Fibroblast of lung (primary cell): ENCODE measurements at regions not wholly inside any gene's neighbourhood (a gene's known extent, or its start where the extent isn't known, plus 50 kb on each side); places are given as distances from the start of the nearest gene placed in this dataset.

ENCODE experiments used
- CTCF ChIP-seq, 2 donors: IDR thresholded peaks in 1 of 2; conservative IDR thresholded peaks in 1 of 2; 1 replicate in 1 of 2; 2 replicates in 1 of 2; pipeline ENCODE4 v1.5.1; 2011 to 2012; ENCODE audit warnings: low read length in 2 of 2, control low read depth in 1 of 2, inconsistent platforms in 1 of 2, low read depth in 1 of 2, mild to moderate bottlenecking in 1 of 2
- EZH2 ChIP-seq: IDR thresholded peaks from 2 replicates; pipeline ENCODE4 v1.5.1; 2012; ENCODE audit warnings: low read length, control low read depth, mild to moderate bottlenecking; ENCODE audit errors: missing control alignments

DNA sequence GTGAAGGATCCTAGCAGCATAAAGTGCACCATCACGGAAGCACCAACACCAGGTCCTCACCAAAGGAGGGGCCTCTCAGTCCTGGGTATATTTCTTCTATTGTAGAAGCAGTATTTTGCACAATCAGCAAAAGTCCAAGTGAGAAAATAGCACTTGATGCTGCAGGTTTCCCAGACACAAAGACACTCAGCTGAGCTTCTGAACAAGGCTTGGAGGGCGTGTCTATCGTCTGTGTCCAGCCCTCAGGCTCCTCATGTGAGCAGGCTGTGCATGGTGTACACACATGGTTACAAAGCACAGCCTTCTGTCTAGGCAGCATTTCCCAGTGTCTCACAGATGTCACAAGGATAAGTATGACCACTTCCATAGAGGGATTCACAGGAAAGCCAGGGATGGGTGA, 98.3 kb upstream of the SPATA12 start:
- TF ChIP-seq CTCF (conservative IDR thresholded peaks at IDR 0.05 in 1 of 2, IDR thresholded peaks at IDR 0.05 in 1 of 2; ENCODE audit: low read depth in 1 of 2, low read length in 2 of 2): no peak
- TF ChIP-seq EZH2: no peak
